ENCODE measurements at regions not wholly inside any gene's neighbourhood (a gene's known extent, or its start where the extent isn't known, plus 50 kb on each side); places are given as distances from the start of the nearest gene placed in this dataset.

DNA sequence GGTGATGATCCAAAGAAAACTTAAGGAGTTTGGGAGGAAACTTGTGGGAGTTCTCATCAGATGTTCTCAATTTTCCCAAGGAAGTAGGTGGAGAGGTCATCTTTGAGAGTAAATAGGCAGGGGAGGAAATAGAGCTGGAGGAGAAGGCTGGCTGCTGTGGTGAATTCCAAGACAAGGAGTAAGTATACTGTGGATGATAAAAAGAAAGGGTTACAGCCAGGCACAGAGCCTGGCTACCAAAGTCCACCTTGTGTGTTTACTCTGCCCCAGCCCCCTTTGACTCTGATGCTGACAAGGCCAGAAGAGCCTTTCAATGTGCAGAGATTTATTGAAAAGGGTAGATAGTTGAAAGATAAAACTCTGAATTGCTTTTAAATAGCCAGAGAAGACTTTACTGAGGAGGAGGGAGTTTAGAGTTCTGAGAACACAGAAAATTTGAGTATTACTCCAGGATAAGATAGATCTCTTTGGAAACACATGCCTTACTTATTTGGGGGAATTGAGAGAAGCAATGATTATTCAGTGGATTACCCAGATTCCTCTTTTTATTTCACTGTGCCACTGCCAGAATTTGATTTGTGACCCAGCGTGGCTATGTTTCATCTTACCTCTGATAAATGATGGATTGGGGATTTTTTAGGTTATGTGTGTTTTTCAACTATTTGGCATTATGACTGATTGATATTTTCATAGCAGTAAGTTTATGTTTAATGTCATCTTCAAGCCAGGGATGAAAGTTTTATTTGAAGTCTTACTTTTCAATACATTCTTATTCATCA is 182.6 kb upstream of the JAG1 start (continued):
- TF ChIP-seq SAFB2 (CRISPR knock-in tag; IDR thresholded peaks at IDR 0.05; ENCODE audit: borderline replicate concordance, low read depth) = no peak
- no peak for TF ChIP-seq TBX3 (IDR thresholded peaks at IDR 0.05; ENCODE audit: borderline replicate concordance)
- TF ChIP-seq U2AF2 (IDR thresholded peaks at IDR 0.05; ENCODE audit: low read depth, low read length) = no peak
- no peak for TF ChIP-seq ZBTB42 (CRISPR knock-in tag; IDR thresholded peaks at IDR 0.05)
- TF ChIP-seq, protein P1, sequence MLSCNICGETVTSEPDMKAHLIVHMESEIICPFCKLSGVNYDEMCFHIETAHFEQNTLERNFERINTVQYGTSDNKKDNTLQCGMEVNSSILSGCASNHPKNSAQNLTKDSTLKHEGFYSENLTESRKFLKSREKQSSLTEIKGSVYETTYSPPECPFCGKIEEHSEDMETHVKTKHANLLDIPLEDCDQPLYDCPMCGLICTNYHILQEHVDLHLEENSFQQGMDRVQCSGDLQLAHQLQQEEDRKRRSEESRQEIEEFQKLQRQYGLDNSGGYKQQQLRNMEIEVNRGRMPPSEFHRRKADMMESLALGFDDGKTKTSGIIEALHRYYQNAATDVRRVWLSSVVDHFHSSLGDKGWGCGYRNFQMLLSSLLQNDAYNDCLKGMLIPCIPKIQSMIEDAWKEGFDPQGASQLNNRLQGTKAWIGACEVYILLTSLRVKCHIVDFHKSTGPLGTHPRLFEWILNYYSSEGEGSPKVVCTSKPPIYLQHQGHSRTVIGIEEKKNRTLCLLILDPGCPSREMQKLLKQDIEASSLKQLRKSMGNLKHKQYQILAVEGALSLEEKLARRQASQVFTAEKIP (CRISPR knock-in tag; IDR thresholded peaks at IDR 0.05; ENCODE audit: borderline replicate concordance) = no peak
- TF ChIP-seq RXRA (CRISPR knock-in tag; IDR thresholded peaks at IDR 0.05) = no peak
- TF ChIP-seq, protein P2, sequence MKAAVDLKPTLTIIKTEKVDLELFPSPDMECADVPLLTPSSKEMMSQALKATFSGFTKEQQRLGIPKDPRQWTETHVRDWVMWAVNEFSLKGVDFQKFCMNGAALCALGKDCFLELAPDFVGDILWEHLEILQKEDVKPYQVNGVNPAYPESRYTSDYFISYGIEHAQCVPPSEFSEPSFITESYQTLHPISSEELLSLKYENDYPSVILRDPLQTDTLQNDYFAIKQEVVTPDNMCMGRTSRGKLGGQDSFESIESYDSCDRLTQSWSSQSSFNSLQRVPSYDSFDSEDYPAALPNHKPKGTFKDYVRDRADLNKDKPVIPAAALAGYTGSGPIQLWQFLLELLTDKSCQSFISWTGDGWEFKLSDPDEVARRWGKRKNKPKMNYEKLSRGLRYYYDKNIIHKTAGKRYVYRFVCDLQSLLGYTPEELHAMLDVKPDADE (CRISPR knock-in tag; IDR thresholded peaks at IDR 0.05) = no peak
- no peak for TF ChIP-seq ZNF761 (CRISPR knock-in tag; conservative IDR thresholded peaks at IDR 0.05)
- TF ChIP-seq MEIS1 (CRISPR knock-in tag; IDR thresholded peaks at IDR 0.05; ENCODE audit: borderline replicate concordance) = no peak
- no peak for TF ChIP-seq RBM22 (optimal IDR thresholded peaks at IDR 0.05; ENCODE audit: low read length)
- no peak for TF ChIP-seq EEA1 (CRISPR knock-in tag; IDR thresholded peaks at IDR 0.05; ENCODE audit: borderline replicate concordance)
- TF ChIP-seq BCL6 (CRISPR knock-in tag; IDR thresholded peaks at IDR 0.05) = peak; percentile 43
- no peak for TF ChIP-seq IKZF4 (CRISPR knock-in tag; IDR thresholded peaks at IDR 0.05; ENCODE audit: borderline replicate concordance, low read depth, not compliant biosample characterization)
- no peak for TF ChIP-seq ZNF33B (CRISPR knock-in tag; IDR thresholded peaks at IDR 0.05)
- TF ChIP-seq ZNF331 (CRISPR knock-in tag; IDR thresholded peaks at IDR 0.05) = 0 out of 2 replicates have a peak, but pooled peaks have one; percentile 35
- TF ChIP-seq, protein P3, sequence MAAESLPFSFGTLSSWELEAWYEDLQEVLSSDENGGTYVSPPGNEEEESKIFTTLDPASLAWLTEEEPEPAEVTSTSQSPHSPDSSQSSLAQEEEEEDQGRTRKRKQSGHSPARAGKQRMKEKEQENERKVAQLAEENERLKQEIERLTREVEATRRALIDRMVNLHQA (CRISPR knock-in tag; IDR thresholded peaks at IDR 0.05) = no peak
- no peak for TF ChIP-seq ZNF605 (CRISPR knock-in tag; IDR thresholded peaks at IDR 0.05)
- TF ChIP-seq, protein P4, sequence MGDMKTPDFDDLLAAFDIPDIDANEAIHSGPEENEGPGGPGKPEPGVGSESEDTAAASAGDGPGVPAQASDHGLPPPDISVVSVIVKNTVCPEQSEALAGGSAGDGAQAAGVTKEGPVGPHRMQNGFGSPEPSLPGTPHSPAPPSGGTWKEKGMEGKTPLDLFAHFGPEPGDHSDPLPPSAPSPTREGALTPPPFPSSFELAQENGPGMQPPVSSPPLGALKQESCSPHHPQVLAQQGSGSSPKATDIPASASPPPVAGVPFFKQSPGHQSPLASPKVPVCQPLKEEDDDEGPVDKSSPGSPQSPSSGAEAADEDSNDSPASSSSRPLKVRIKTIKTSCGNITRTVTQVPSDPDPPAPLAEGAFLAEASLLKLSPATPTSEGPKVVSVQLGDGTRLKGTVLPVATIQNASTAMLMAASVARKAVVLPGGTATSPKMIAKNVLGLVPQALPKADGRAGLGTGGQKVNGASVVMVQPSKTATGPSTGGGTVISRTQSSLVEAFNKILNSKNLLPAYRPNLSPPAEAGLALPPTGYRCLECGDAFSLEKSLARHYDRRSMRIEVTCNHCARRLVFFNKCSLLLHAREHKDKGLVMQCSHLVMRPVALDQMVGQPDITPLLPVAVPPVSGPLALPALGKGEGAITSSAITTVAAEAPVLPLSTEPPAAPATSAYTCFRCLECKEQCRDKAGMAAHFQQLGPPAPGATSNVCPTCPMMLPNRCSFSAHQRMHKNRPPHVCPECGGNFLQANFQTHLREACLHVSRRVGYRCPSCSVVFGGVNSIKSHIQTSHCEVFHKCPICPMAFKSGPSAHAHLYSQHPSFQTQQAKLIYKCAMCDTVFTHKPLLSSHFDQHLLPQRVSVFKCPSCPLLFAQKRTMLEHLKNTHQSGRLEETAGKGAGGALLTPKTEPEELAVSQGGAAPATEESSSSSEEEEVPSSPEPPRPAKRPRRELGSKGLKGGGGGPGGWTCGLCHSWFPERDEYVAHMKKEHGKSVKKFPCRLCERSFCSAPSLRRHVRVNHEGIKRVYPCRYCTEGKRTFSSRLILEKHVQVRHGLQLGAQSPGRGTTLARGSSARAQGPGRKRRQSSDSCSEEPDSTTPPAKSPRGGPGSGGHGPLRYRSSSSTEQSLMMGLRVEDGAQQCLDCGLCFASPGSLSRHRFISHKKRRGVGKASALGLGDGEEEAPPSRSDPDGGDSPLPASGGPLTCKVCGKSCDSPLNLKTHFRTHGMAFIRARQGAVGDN (CRISPR knock-in tag; IDR thresholded peaks at IDR 0.05) = no peak
- TF ChIP-seq, protein P5, sequence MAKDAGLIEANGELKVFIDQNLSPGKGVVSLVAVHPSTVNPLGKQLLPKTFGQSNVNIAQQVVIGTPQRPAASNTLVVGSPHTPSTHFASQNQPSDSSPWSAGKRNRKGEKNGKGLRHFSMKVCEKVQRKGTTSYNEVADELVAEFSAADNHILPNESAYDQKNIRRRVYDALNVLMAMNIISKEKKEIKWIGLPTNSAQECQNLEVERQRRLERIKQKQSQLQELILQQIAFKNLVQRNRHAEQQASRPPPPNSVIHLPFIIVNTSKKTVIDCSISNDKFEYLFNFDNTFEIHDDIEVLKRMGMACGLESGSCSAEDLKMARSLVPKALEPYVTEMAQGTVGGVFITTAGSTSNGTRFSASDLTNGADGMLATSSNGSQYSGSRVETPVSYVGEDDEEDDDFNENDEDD (CRISPR knock-in tag; IDR thresholded peaks at IDR 0.05; ENCODE audit: borderline replicate concordance) = no peak
- TF ChIP-seq TP53 (CRISPR knock-in tag; conservative IDR thresholded peaks at IDR 0.05) = no peak
- TF ChIP-seq PHF8 (CRISPR knock-in tag; IDR thresholded peaks at IDR 0.05) = no peak
- TF ChIP-seq HOXA7 (CRISPR knock-in tag; IDR thresholded peaks at IDR 0.05) = no peak
